Stomach smooth muscle (tissue), 2 donors: ENCODE measurements at regions not wholly inside any gene's neighbourhood (a gene's known extent, or its start where the extent isn't known, plus 50 kb on each side); places are given as distances from the start of the nearest gene placed in this dataset.

Experiments
- H3K27ac ChIP-seq: one replicate; pipeline ENCODE4 v1.7.0; 2013; ENCODE audit warnings: mild to moderate bottlenecking, low read length, inconsistent platforms
- H3K27me3 ChIP-seq, 2 donors: one replicate each; pipeline ENCODE4 v1.7.0; 2013; ENCODE audit warnings: low read length in 2 of 2; ENCODE audit not compliant: insufficient read depth in 2 of 2, control insufficient read depth in 1 of 2
- H3K36me3 ChIP-seq, 2 donors: one replicate each; pipeline ENCODE4 v1.7.0; 2013; ENCODE audit warnings: low read length in 2 of 2; ENCODE audit not compliant: control insufficient read depth in 2 of 2, insufficient read depth in 2 of 2
- H3K4me1 ChIP-seq: one replicate; pipeline ENCODE4 v1.7.0; 2013; ENCODE audit warnings: low read length; ENCODE audit not compliant: control insufficient read depth, insufficient read depth
- H3K4me3 ChIP-seq, 2 donors: one replicate each; pipeline ENCODE4 v1.7.0; 2013; ENCODE audit warnings: low read length in 2 of 2
- H3K9ac ChIP-seq, 2 donors: one replicate each; pipeline ENCODE4 v1.7.0; 2013; ENCODE audit warnings: low read length in 2 of 2, mild to moderate bottlenecking in 1 of 2
- H3K9me3 ChIP-seq, 2 donors: one replicate each; pipeline ENCODE4 v1.7.0; 2013; ENCODE audit warnings: low read length in 2 of 2; ENCODE audit not compliant: control insufficient read depth in 2 of 2
- donor health status: healthy.
- donor health status: Pancreatic carcinoma.

- Histone ChIP-seq H3K27me3 (no peaks in the 10 kb centered on the region), H3K36me3 (no peaks in the 10 kb centered on the region), H3K4me3 (no peak overlapping the region), H3K27ac (no peak overlapping the region), H3K9me3 (peaks cover 0 to 3% of the 10 kb centered on the region in 2 donors), H3K9ac (no peak overlapping the region), H3K4me1 (no peaks in the 10 kb centered on the region)
Observed at GRCh38 chr2:78682781-78683180, 342.7 kb upstream of the REG3G start.

- H3K36me3 ChIP-seq = no peaks in the 10 kb centered on the region
- H3K9ac ChIP-seq = no peak overlapping the region
- no peaks in the 10 kb centered on the region for H3K27me3 ChIP-seq
- H3K4me1 ChIP-seq = no peaks in the 10 kb centered on the region
- peaks cover 0 to 3% of the 10 kb centered on the region in 2 donors for H3K9me3 ChIP-seq
- H3K4me3 ChIP-seq = no peak overlapping the region
- no peak overlapping the region for H3K27ac ChIP-seq
Observed at GRCh38 chr2:78686625-78687153, 338.8 kb upstream of the REG3G start.

GRCh38 chr2:78699696-78700095 lies 325.8 kb upstream of the REG3G start:
- Histone ChIP-seq H3K9me3 (no peaks in the 10 kb centered on the region), H3K4me3 (no peak overlapping the region), H3K36me3 (no peaks in the 10 kb centered on the region), H3K27ac (no peak overlapping the region), H3K9ac (no peak overlapping the region), H3K27me3 (no peaks in the 10 kb centered on the region), H3K4me1 (no peaks in the 10 kb centered on the region)

GRCh38 chr2:78701546-78701945 lies 324.0 kb upstream of the REG3G start:
- Histone ChIP-seq H3K4me3 (no peak overlapping the region), H3K9ac (no peak overlapping the region), H3K27me3 (no peaks in the 10 kb centered on the region), H3K27ac (no peak overlapping the region), H3K4me1 (no peaks in the 10 kb centered on the region), H3K9me3 (no peaks in the 10 kb centered on the region), H3K36me3 (no peaks in the 10 kb centered on the region)

GRCh38 chr2:78707776-78708386 lies 317.6 kb upstream of the REG3G start:
- no peaks in the 10 kb centered on the region for H3K36me3 ChIP-seq
- H3K4me3 ChIP-seq = no peak overlapping the region
- H3K27me3 ChIP-seq = no peaks in the 10 kb centered on the region
- no peaks in the 10 kb centered on the region for H3K9me3 ChIP-seq
- H3K27ac ChIP-seq = no peak overlapping the region
- no peaks in the 10 kb centered on the region for H3K4me1 ChIP-seq
- no peak overlapping the region for H3K9ac ChIP-seq

GRCh38 chr2:78710632-78711375 lies 314.7 kb upstream of the REG3G start:
- no peaks in the 10 kb centered on the region for H3K27me3 ChIP-seq
- no peak overlapping the region for H3K27ac ChIP-seq
- H3K4me1 ChIP-seq = no peaks in the 10 kb centered on the region
- H3K9ac ChIP-seq = no peak overlapping the region
- no peaks in the 10 kb centered on the region for H3K36me3 ChIP-seq
- H3K9me3 ChIP-seq = no peaks in the 10 kb centered on the region
- no peak overlapping the region for H3K4me3 ChIP-seq

GRCh38 chr2:78715293-78715692 lies 310.2 kb upstream of the REG3G start:
- no peak overlapping the region for H3K4me3 ChIP-seq
- H3K9ac ChIP-seq = no peak overlapping the region
- no peak overlapping the region for H3K27ac ChIP-seq
- H3K9me3 ChIP-seq = no peaks in the 10 kb centered on the region
- no peaks in the 10 kb centered on the region for H3K27me3 ChIP-seq
- H3K36me3 ChIP-seq = no peaks in the 10 kb centered on the region
- H3K4me1 ChIP-seq = no peaks in the 10 kb centered on the region

- no peak overlapping the region for H3K27ac ChIP-seq
- no peaks in the 10 kb centered on the region for H3K4me1 ChIP-seq
- no peak overlapping the region for H3K4me3 ChIP-seq
- H3K9ac ChIP-seq = no peak overlapping the region
- H3K27me3 ChIP-seq = no peaks in the 10 kb centered on the region
- H3K9me3 ChIP-seq = no peaks in the 10 kb centered on the region
- H3K36me3 ChIP-seq = no peaks in the 10 kb centered on the region
Observed at GRCh38 chr2:78718024-78718423, 307.5 kb upstream of the REG3G start.

- Histone ChIP-seq H3K9me3 (no peaks in the 10 kb centered on the region), H3K27ac (no peak overlapping the region)
Observed at GRCh38 chr2:78718473-78718872, 307.0 kb upstream of the REG3G start.

GRCh38 chr2:78721355-78722033 lies 304.0 kb upstream of the REG3G start:
- no peaks in the 10 kb centered on the region for H3K36me3 ChIP-seq
- H3K9me3 ChIP-seq = no peaks in the 10 kb centered on the region
- H3K4me1 ChIP-seq = no peaks in the 10 kb centered on the region
- no peak overlapping the region for H3K9ac ChIP-seq
- no peak overlapping the region for H3K27ac ChIP-seq
- no peaks in the 10 kb centered on the region for H3K27me3 ChIP-seq
- no peak overlapping the region for H3K4me3 ChIP-seq

More at GRCh38 chr2:78718473-78718872, 307.0 kb upstream of the REG3G start:
- no peak overlapping the region for H3K4me3 ChIP-seq
- no peaks in the 10 kb centered on the region for H3K4me1 ChIP-seq
- H3K9ac ChIP-seq = no peak overlapping the region
- H3K27me3 ChIP-seq = no peaks in the 10 kb centered on the region
- no peaks in the 10 kb centered on the region for H3K36me3 ChIP-seq
